ENCODE measurements at regions not wholly inside any gene's neighbourhood (a gene's known extent, or its start where the extent isn't known, plus 50 kb on each side); places are given as distances from the start of the nearest gene placed in this dataset.

DNA sequence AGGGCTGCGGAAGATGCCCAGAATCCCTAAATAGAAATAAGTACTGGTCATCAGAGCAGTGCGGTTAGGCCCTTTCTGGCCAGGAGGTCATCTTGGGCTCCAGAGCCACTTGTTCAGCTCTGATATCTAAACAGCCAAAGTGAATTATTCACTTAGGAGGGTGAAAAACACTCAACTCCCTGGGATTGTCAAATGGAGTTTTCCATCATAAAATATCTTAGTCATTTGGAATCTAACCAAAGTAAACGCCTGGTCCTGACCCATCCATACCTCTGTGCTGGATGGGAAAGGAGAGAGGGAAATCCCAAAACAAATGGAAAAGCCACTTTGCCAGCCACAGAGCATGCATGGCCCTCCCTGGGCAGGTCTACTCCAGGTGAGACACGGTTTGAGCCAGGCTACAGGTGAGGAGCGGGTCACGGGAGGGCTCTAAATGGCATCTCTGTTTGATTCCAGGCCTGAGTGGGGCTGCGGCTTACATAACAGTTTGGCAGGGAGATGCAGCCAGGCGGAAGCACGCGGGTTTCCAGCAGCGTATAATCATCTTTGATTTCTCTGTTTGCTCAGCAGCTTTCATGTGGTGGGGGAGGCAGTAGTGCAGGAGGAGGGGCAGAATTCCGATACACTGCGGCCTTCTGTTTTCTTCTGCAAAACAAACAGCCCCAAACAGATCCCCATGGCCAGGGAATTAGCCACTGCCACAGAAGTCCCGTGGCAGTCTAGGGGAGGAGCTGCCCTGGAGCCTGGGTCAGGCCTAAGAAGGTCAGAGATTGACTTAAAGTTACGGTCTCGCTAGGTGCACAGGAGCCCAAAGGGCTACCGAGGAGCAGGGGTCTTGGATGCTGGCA is 59.1 kb upstream of the ZNF648 start:
- Mint-ChIP-seq H3K4me3 (no peak overlapping the region), H3K36me3 (ENCODE audit: low read depth) (no peaks in the 10 kb centered on the region), H3K27me3 (peaks cover 27% of the 10 kb centered on the region), H3K4me1 (peaks cover 4% of the 10 kb centered on the region), H3K27ac (peak overlapping the region; percentile 3)
- H3K9me3 ChIP-seq (ENCODE audit: control insufficient read depth, low read length, poor library complexity, severe bottlenecking): no peaks in the 10 kb centered on the region
- ATAC-seq: peak; percentile 23
- no peak for DNase-seq

DNA sequence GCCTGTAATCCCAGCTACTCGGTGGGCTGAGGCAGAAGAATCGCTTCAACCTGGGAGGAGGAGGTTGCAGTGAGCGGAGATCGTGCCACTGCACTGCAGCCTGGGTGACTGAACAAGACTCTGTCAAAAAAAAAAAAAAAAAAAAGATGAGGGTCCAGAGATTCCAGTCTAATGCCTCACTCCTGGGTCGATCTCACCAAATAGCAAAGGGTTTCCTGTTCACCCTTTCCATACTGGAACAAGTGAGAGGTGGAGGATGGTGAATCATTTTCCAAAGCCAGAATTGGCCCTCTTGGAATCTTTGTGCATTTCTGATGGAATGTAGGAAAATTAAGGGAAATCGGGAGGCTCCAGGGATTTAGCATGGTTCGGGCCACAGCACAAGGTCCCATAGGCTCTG is 58.1 kb upstream of the ZNF648 start:
- Mint-ChIP-seq H3K4me1 (peaks cover 4% of the 10 kb centered on the region), H3K4me3 (no peak overlapping the region), H3K27ac (no peak overlapping the region), H3K36me3 (ENCODE audit: low read depth) (no peaks in the 10 kb centered on the region), H3K27me3 (peaks cover 27% of the 10 kb centered on the region)
- no peak for DNase-seq
- ATAC-seq: no peak
- no peaks in the 10 kb centered on the region for H3K9me3 ChIP-seq (ENCODE audit: control insufficient read depth, low read length, poor library complexity, severe bottlenecking)

DNA sequence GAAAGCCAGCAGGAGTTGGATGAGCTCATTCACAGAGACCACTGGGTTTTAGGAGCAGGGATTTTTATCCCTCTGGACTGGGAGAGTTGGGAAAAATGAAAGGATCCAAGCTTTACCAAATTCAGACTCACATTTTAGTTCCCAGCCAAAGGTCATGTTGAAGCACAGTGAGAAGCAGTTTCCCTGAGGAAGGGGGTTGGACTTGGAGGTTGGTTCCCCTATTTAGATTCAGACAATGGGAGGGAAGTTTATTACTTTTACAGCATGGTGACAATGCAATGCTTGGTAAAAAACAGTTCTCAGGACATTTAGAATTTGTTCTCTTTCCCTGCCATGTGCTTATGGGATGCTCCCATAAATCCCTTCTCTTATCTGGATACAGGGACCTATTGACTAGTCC is 57.3 kb upstream of the ZNF648 start:
- H3K36me3 Mint-ChIP-seq (ENCODE audit: low read depth): no peaks in the 10 kb centered on the region
- peaks cover 27% of the 10 kb centered on the region for H3K27me3 Mint-ChIP-seq
- no peak overlapping the region for H3K27ac Mint-ChIP-seq
- H3K9me3 ChIP-seq (ENCODE audit: control insufficient read depth, low read length, poor library complexity, severe bottlenecking): no peaks in the 10 kb centered on the region
- no peak for DNase-seq
- no peak overlapping the region for H3K4me3 Mint-ChIP-seq
- H3K4me1 Mint-ChIP-seq: peaks cover 7% of the 10 kb centered on the region
- no peak for ATAC-seq

DNA sequence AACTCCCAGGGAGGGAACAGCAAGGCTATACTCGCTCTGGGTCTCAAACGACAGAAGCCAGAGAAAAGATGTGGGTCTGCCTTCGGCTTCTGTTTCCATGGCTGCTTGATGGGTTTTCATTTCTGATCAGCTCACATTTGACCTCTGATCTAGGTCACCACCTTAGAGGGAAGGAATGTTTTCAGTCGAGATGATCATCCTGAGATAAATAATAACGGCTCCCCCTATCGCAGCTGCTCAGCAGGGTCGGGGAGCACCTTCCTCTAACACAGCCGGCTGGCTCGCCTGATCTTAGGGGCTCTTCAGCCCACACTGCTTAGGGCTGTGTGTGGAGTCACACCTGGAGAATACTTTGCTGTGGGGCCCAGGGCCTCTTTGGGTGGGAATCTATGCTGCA is 53.1 kb upstream of the ZNF648 start:
- Mint-ChIP-seq H3K4me1 (peaks cover 3% of the 10 kb centered on the region), H3K36me3 (ENCODE audit: low read depth) (no peaks in the 10 kb centered on the region), H3K27ac (no peak overlapping the region), H3K27me3 (peaks cover 45% of the 10 kb centered on the region), H3K4me3 (no peak overlapping the region)
- no peak for ATAC-seq
- H3K9me3 ChIP-seq (ENCODE audit: control insufficient read depth, low read length, poor library complexity, severe bottlenecking): no peaks in the 10 kb centered on the region
- no peak for DNase-seq

DNA sequence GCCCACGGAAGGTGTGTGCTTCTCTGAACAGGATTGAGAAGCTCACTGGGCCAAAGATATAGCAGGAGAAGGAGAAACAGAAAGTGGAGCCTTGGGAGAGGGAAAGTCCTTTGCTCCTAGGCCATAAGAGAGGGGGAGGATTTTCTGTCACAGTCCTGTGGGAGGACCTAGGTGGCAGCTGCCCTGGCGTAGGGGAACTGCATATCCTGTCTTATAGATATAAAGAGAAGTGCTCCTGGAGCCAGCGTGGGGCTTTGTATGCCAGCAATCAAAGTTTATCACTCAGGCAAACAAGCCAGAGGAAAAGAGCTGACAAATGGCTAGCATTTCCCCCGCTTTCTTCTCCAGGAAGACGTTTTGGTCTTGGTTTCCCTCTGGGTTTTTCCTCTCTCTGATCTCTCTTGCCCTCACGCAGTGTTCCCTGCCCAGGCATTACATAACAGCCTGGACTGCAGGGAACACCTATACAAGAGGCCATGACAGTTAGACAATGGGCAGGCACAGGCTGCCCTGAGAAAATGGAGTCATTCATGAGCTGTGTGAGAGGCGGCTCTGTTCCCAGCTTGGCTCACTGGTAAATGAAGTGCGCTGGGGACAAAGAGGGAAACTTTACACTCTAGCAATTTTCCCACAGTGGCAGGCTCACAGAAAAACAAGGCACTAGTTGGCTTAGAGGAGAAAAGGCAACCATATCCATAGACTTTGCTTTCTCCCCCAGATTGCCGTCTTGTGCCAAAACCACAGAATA is 52.5 kb upstream of the ZNF648 start:
- no peak for ATAC-seq
- no peaks in the 10 kb centered on the region for H3K9me3 ChIP-seq (ENCODE audit: control insufficient read depth, low read length, poor library complexity, severe bottlenecking)
- DNase-seq: no peak
- H3K4me1 Mint-ChIP-seq: peaks cover 3% of the 10 kb centered on the region
- H3K27me3 Mint-ChIP-seq: peaks cover 48% of the 10 kb centered on the region
- no peaks in the 10 kb centered on the region for H3K36me3 Mint-ChIP-seq (ENCODE audit: low read depth)
- no peak overlapping the region for H3K4me3 Mint-ChIP-seq
- H3K27ac Mint-ChIP-seq: no peak overlapping the region

DNA sequence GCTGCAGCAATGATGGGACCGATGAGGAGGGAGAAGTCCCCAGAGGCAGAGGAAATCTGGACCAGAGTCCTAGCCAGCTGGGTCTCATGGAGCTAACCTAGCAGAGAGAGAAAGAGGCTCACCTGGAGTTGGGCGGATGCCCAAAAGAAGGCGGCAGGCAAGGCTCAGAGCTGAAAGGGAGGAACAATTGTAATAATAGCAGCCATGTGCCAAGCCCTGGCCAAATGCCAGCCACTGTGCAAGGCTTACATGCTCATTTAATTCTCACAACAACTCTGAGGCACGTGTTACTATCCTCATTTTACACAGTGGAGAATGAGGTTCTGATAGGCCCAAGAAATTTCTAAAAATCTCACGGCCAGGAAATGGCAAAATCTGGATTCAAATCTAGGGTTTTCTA is 50.0 kb upstream of the ZNF648 start:
- H3K4me1 Mint-ChIP-seq: peaks cover 3% of the 10 kb centered on the region
- no peak for DNase-seq
- peaks cover 39% of the 10 kb centered on the region for H3K27me3 Mint-ChIP-seq

More for the DNA sequence above, 50.0 kb upstream of the ZNF648 start:
- no peak for ATAC-seq
- no peaks in the 10 kb centered on the region for H3K9me3 ChIP-seq (ENCODE audit: control insufficient read depth, low read length, poor library complexity, severe bottlenecking)
- H3K36me3 Mint-ChIP-seq (ENCODE audit: low read depth): peaks cover 2% of the 10 kb centered on the region
- no peak overlapping the region for H3K27ac Mint-ChIP-seq
- no peak overlapping the region for H3K4me3 Mint-ChIP-seq

Measured in T-helper 17 cell (primary cell).